HG03196 (cell line): ENCODE measurements at regions not wholly inside any gene's neighbourhood (a gene's known extent, or its start where the extent isn't known, plus 50 kb on each side); places are given as distances from the start of the nearest gene placed in this dataset.

Experiments
- ATAC-seq: cut with Tn5 transposase; IDR thresholded peaks from one replicate; pipeline ENCODE4 v1.9.1; 2021; ENCODE audit not compliant: unreplicated experiment

GRCh38 chr15:98513428-98513986 lies 134.8 kb upstream of the IGF1R start:
- no peak for ATAC-seq

- ATAC-seq, result no peak
These were observed 134.2 kb upstream of the IGF1R start for GRCh38 chr15:98514034-98514622.

GRCh38 chr15:98518823-98519561 lies 129.3 kb upstream of the IGF1R start:
- no peak for ATAC-seq

GRCh38 chr15:98519767-98520550 lies 128.4 kb upstream of the IGF1R start:
- ATAC-seq, result no peak

- ATAC-seq, result no peak
These were observed 126.2 kb upstream of the IGF1R start for GRCh38 chr15:98522127-98522526.

- no peak for ATAC-seq
These were observed 124.3 kb upstream of the IGF1R start for GRCh38 chr15:98523912-98524662.

- ATAC-seq, result no peak
These were observed 123.3 kb upstream of the IGF1R start for GRCh38 chr15:98524838-98525660.

- ATAC-seq, result no peak
These were observed 122.7 kb upstream of the IGF1R start for GRCh38 chr15:98525661-98526001.

- ATAC-seq, result no peak
These were observed 122.2 kb upstream of the IGF1R start for GRCh38 chr15:98526094-98526493.

GRCh38 chr15:98528046-98528725 lies 120.2 kb upstream of the IGF1R start:
- no peak for ATAC-seq

- no peak for ATAC-seq
These were observed 118.9 kb upstream of the IGF1R start for GRCh38 chr15:98529205-98530145.

GRCh38 chr15:98530570-98530969 lies 117.8 kb upstream of the IGF1R start:
- ATAC-seq, result no peak

- ATAC-seq, result no peak
These were observed 116.3 kb upstream of the IGF1R start for GRCh38 chr15:98532063-98532462.

- ATAC-seq, result no peak
These were observed 111.4 kb upstream of the IGF1R start for GRCh38 chr15:98536976-98537375.

- ATAC-seq, result no peak
These were observed 110.8 kb upstream of the IGF1R start for GRCh38 chr15:98537516-98538060.

GRCh38 chr15:98541519-98541918 lies 106.8 kb upstream of the IGF1R start:
- no peak for ATAC-seq

- ATAC-seq, result no peak
These were observed 105.1 kb upstream of the IGF1R start for GRCh38 chr15:98543237-98543636.

GRCh38 chr15:98546329-98546728 lies 102.0 kb upstream of the IGF1R start:
- no peak for ATAC-seq
